SK-N-SH (cell line): ENCODE measurements at regions not wholly inside any gene's neighbourhood (a gene's known extent, or its start where the extent isn't known, plus 50 kb on each side); places are given as distances from the start of the nearest gene placed in this dataset.

Experiments used
- CTCF ChIA-PET: fragments of 300-600, 350-600 bp; formaldehyde crosslinking; extraction: SDS; loops from one replicate; lab custom pipeline; 2021; lab: Yijun Ruan, JAX
- POLR2A ChIA-PET: fragments of 350-600 bp; sonication (Branson Sonifier 250); formaldehyde crosslinking; extraction: SDS; loops from one replicate; lab custom pipeline; 2020; ENCODE audit warnings: antibody characterized with exemption, inconsistent platforms; lab: Yijun Ruan, JAX
- DNase-seq: peaks from one replicate; pipeline ENCODE4 v3.0.0; 2012
- H2AFZ ChIP-seq: fragments of 200-600 bp; sonication (generic); 2 replicates; pipeline ENCODE4 v1.8.1; 2016; ENCODE audit warnings: antibody characterized with exemption, mild to moderate bottlenecking, low read depth
- H3F3A ChIP-seq: fragments of 200-600 bp; sonication (generic); replicated peaks from 2 replicates; pipeline ENCODE3; 2016; ENCODE audit warnings: antibody characterized with exemption, mild to moderate bottlenecking; ENCODE audit not compliant: insufficient read depth
- H3K27ac ChIP-seq, 2 experiments: fragments of 200-500 bp in 1 of 2; fragments of 200-600 bp in 1 of 2; sonication (Bioruptor generic) in 1 of 2; sonication (generic), shearing (Covaris generic) in 1 of 2; 2 replicates each; pipeline versions ENCODE4 v1.5.1 to v1.6.1; 2014 to 2016; ENCODE audit warnings: low read depth in 2 of 2, inconsistent platforms in 1 of 2, low read length in 1 of 2, mild to moderate bottlenecking in 1 of 2, mixed read lengths in 1 of 2
- H3K27me3 ChIP-seq: fragments of 200-600 bp; sonication (generic), shearing (Covaris generic); 2 replicates; pipeline ENCODE4 v1.6.1; 2016; ENCODE audit warnings: mixed run types; ENCODE audit not compliant: insufficient read depth
- H3K36me3 ChIP-seq, 2 experiments: fragments of 200-500 bp in 1 of 2; fragments of 200-600 bp in 1 of 2; sonication (Bioruptor generic) in 1 of 2; sonication (generic) in 1 of 2; replicated peaks in 1 of 2; 2 replicates each; pipeline versions ENCODE3 to v1.5.1; 2014 to 2016; ENCODE audit warnings: low read length in 1 of 2, mild to moderate bottlenecking in 1 of 2; ENCODE audit not compliant: insufficient read depth in 2 of 2, control insufficient read depth in 1 of 2
- H3K4me1 ChIP-seq, 2 experiments: fragments of 200-500 bp in 1 of 2; fragments of 200-600 bp in 1 of 2; sonication (Bioruptor generic) in 1 of 2; sonication (generic), shearing (Covaris generic) in 1 of 2; 2 replicates each; pipeline versions ENCODE4 v1.5.1 to v1.6.1; 2014 to 2016; ENCODE audit warnings: low read depth in 1 of 2, low read length in 1 of 2, mixed run types in 1 of 2; ENCODE audit not compliant: insufficient read depth in 2 of 2, control insufficient read depth in 1 of 2
- H3K4me2 ChIP-seq: fragments of 200-600 bp; sonication (generic), shearing (Covaris generic); 2 replicates; pipeline ENCODE4 v1.6.1; 2017; ENCODE audit warnings: mixed run types
- H3K4me3 ChIP-seq, 2 experiments: fragments of 200-500 bp in 1 of 2; fragments of 200-600 bp in 1 of 2; sonication (Bioruptor generic) in 1 of 2; sonication (generic), shearing (Covaris generic) in 1 of 2; 2 replicates each; pipeline versions ENCODE4 v1.5.1 to v1.8.1; 2014 to 2016; ENCODE audit warnings: low read depth in 2 of 2, inconsistent platforms in 1 of 2, low read length in 1 of 2, mild to moderate bottlenecking in 1 of 2, mixed read lengths in 1 of 2, moderate library complexity in 1 of 2
- H3K79me2 ChIP-seq: fragments of 200-600 bp; sonication (generic); 2 replicates; pipeline ENCODE4 v1.8.1; 2017; ENCODE audit warnings: mild to moderate bottlenecking; ENCODE audit not compliant: insufficient read depth
- H3K9ac ChIP-seq: fragments of 200-600 bp; sonication (generic); 2 replicates; pipeline ENCODE4 v1.6.1; 2017; ENCODE audit warnings: mixed run types
- H3K9me2 ChIP-seq: fragments of 200-600 bp; sonication (generic); 2 replicates; pipeline ENCODE4 v1.6.1; 2017; ENCODE audit warnings: mixed run types
- H3K9me3 ChIP-seq: fragments of 200-600 bp; sonication (generic); 2 replicates; pipeline ENCODE4 v1.6.1; 2017; ENCODE audit warnings: mixed run types, mild to moderate bottlenecking, moderate library complexity
- H4K20me1 ChIP-seq: fragments of 200-600 bp; sonication (generic); 2 replicates; pipeline ENCODE4 v1.6.1; 2017; ENCODE audit warnings: mild to moderate bottlenecking, mixed run types; ENCODE audit not compliant: insufficient read depth
- FOSL2 ChIP-seq: IDR thresholded peaks from 2 replicates; pipeline ENCODE4 v1.4.0; 2012; ENCODE audit warnings: low read depth, mild to moderate bottlenecking, moderate library complexity, borderline replicate concordance
- FOXJ3 ChIP-seq: sonication (generic); formaldehyde crosslinking; IDR thresholded peaks from 2 replicates; pipeline ENCODE4 v1.5.1; 2020; ENCODE audit warnings: mild to moderate bottlenecking, missing genetic modification reagents
- GABPA ChIP-seq: IDR thresholded peaks from 2 replicates; pipeline ENCODE4 v1.4.0; 2012; ENCODE audit warnings: low read depth, mild to moderate bottlenecking
- GATA2 ChIP-seq: sonication (generic); formaldehyde crosslinking; IDR thresholded peaks from 2 replicates; pipeline ENCODE4 v1.5.0; 2020; ENCODE audit warnings: mild to moderate bottlenecking, missing genetic modification reagents
- IRF3 ChIP-seq: fragments of 150-350 bp; IDR thresholded peaks from 2 replicates; pipeline ENCODE4 v1.6.1; 2016; ENCODE audit warnings: mild to moderate bottlenecking, low read depth, low read length
- JUND ChIP-seq: IDR thresholded peaks from 2 replicates; pipeline ENCODE4 v1.4.0; 2012
- MXI1 ChIP-seq: IDR thresholded peaks from 2 replicates; pipeline ENCODE4 v1.6.1; 2012; ENCODE audit warnings: mild to moderate bottlenecking, low read depth, low read length, improper control_type of control experiment
- NRF1 ChIP-seq: IDR thresholded peaks from 2 replicates; pipeline ENCODE4 v1.6.1; 2012; ENCODE audit warnings: low read depth, mild to moderate bottlenecking, low read length
- RAD21 ChIP-seq: IDR thresholded peaks from 2 replicates; pipeline ENCODE4 v1.6.1; 2012; ENCODE audit warnings: mild to moderate bottlenecking, low read length
- RCOR1 ChIP-seq: fragments of 150-350 bp; IDR thresholded peaks from 2 replicates; pipeline ENCODE4 v1.6.1; 2017; ENCODE audit warnings: antibody characterized with exemption, low read length
- RFX5 ChIP-seq: IDR thresholded peaks from 2 replicates; pipeline ENCODE4 v1.6.1; 2012; ENCODE audit warnings: mild to moderate bottlenecking, improper control_type of control experiment, low read length
- RXRA ChIP-seq: IDR thresholded peaks from 2 replicates; pipeline ENCODE4 v1.4.0; 2012; ENCODE audit warnings: low read depth, mild to moderate bottlenecking, borderline replicate concordance
- SMC3 ChIP-seq: IDR thresholded peaks from 2 replicates; pipeline ENCODE4 v1.6.1; 2012; ENCODE audit warnings: low read depth, low read length, improper control_type of control experiment
- ZBTB33 ChIP-seq: IDR thresholded peaks from 2 replicates; pipeline ENCODE4 v1.4.0; 2012; ENCODE audit warnings: low read depth, borderline replicate concordance
- WGBS: methylation state at CpG from one replicate; pipeline ENCODE4 v1.1.6; 2017; ENCODE audit warnings: low lambda C conversion rate; 5-methylcytosine and 5-hydroxymethylcytosine counted together
- TF ChIP-seq, protein P1 (sequence below): fragments of 150-350 bp; IDR thresholded peaks from 2 replicates; pipeline ENCODE4 v1.6.1; 2017; ENCODE audit warnings: antibody characterized with exemption, low read length, low read depth, borderline replicate concordance

- Histone ChIP-seq H3K9me3 (no peaks in the 10 kb centered on the region), H2AFZ (no peak overlapping the region), H3K4me1 (no peaks in the 10 kb centered on the region), H4K20me1 (no peaks in the 10 kb centered on the region), H3F3A (peaks cover 3% of the 10 kb centered on the region), H3K27ac (no peak overlapping the region), H3K4me2 (no peak overlapping the region), H3K79me2 (no peaks in the 10 kb centered on the region), H3K36me3 (no peaks in the 10 kb centered on the region), H3K27me3 (no peaks in the 10 kb centered on the region), H3K4me3 (no peak overlapping the region), H3K9me2 (no peaks in the 10 kb centered on the region), H3K9ac (no peak overlapping the region)
- WGBS = 79% methylated on average over 1 of the region's 1 CpG
- DNase-seq = no peak
- CTCF ChIA-PET = interaction anchor here (0.6 to 1.8 kb wide), 2 partner anchors 581 to 658 kb away, joined by 3 to 5 read pairs; no protein-coding TSS in a partner anchor
- POLR2A ChIA-PET = no interaction called here
- TF ChIP-seq FOSL2 = no peak
- TF ChIP-seq ZBTB33 = no peak
- no peak for TF ChIP-seq RFX5
- no peak for TF ChIP-seq IRF3
- TF ChIP-seq, protein P1, sequence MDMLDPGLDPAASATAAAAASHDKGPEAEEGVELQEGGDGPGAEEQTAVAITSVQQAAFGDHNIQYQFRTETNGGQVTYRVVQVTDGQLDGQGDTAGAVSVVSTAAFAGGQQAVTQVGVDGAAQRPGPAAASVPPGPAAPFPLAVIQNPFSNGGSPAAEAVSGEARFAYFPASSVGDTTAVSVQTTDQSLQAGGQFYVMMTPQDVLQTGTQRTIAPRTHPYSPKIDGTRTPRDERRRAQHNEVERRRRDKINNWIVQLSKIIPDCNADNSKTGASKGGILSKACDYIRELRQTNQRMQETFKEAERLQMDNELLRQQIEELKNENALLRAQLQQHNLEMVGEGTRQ = no peak
- TF ChIP-seq MXI1 = no peak
- no peak for TF ChIP-seq FOXJ3 (CRISPR knock-in tag)
- no peak for TF ChIP-seq SMC3
- TF ChIP-seq JUND = no peak
- no peak for TF ChIP-seq NRF1
- no peak for TF ChIP-seq RAD21
These were observed 204.9 kb upstream of the MC4R start for GRCh38 chr18:60577457-60577856.

- Histone ChIP-seq H3K9ac (no peak overlapping the region), H3K4me1 (no peaks in the 10 kb centered on the region; a peak in 1 of 4 replicates), H3K9me2 (no peaks in the 10 kb centered on the region), H4K20me1 (no peaks in the 10 kb centered on the region), H3K36me3 (peaks cover 0 to 3% of the 10 kb centered on the region in 2 experiments), H3K27ac (no peak overlapping the region), H3K79me2 (no peaks in the 10 kb centered on the region), H3K4me3 (no peak overlapping the region), H3F3A (no peaks in the 10 kb centered on the region), H3K9me3 (no peaks in the 10 kb centered on the region), H3K27me3 (no peaks in the 10 kb centered on the region), H3K4me2 (no peak overlapping the region), H2AFZ (no peak overlapping the region)
- POLR2A ChIA-PET = no interaction called here
- no peak for DNase-seq
- CTCF ChIA-PET = no interaction called here
- TF ChIP-seq RCOR1 (no peak), GABPA (no peak), GATA2 (CRISPR knock-in tag) (no peak), RXRA (no peak), FOSL2 (no peak)
These were observed 213.1 kb upstream of the MC4R start for GRCh38 chr18:60585670-60586069.
